GM12872 (cell line): ENCODE measurements at regions not wholly inside any gene's neighbourhood (a gene's known extent, or its start where the extent isn't known, plus 50 kb on each side); places are given as distances from the start of the nearest gene placed in this dataset.

Source experiments
- TF ChIP-seq, protein P1 (sequence below): IDR thresholded peaks from 3 replicates; pipeline ENCODE4 v1.5.1; 2011; ENCODE audit warnings: low read depth, mild to moderate bottlenecking, low read length, moderate library complexity; ENCODE audit not compliant: insufficient read depth

- TF ChIP-seq, protein P1, sequence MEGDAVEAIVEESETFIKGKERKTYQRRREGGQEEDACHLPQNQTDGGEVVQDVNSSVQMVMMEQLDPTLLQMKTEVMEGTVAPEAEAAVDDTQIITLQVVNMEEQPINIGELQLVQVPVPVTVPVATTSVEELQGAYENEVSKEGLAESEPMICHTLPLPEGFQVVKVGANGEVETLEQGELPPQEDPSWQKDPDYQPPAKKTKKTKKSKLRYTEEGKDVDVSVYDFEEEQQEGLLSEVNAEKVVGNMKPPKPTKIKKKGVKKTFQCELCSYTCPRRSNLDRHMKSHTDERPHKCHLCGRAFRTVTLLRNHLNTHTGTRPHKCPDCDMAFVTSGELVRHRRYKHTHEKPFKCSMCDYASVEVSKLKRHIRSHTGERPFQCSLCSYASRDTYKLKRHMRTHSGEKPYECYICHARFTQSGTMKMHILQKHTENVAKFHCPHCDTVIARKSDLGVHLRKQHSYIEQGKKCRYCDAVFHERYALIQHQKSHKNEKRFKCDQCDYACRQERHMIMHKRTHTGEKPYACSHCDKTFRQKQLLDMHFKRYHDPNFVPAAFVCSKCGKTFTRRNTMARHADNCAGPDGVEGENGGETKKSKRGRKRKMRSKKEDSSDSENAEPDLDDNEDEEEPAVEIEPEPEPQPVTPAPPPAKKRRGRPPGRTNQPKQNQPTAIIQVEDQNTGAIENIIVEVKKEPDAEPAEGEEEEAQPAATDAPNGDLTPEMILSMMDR = no peak
These were observed 1833.8 kb downstream of the EFNA5 start for GRCh38 chr5:105836887-105837286.

DNA sequence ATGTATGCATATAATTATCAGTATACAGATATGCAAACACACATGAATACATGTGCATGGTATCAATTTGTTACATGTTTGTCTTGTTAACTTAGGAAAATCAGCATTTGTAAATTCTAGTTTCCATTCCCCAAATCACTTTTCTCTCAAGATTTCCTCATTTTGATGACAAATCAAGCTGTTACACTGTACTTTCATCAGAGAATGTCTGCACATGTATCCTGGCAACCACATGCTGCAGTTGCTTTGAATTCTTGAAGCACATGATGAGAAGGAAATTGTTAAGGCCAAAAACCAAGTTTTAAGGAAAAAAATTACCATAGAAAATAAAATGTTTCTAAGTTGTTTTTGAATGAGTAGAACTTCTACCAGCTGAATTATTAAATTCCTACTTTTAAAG lies 1834.5 kb downstream of the EFNA5 start:
- TF ChIP-seq, protein P1 = no peak

- TF ChIP-seq, protein P1 = no peak
These were observed 1841.9 kb downstream of the EFNA5 start for GRCh38 chr5:105828821-105829220.

DNA sequence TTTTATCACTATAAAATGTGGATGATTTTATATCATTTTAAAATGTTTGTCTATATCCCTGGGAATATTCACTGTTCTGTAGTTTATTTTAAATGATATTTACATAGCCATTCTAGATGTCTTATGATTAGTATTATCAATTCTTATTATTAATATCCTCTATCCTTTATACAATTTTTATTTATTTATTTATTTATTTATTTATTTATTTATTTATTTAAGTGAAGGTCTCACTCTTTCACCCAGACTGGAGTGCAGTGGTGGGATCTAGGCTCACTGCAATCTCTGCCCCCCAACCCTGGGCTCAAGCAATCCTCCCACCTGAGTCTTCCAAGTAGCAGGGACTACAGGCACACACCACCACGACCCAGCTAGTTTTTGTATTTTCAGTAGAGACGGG lies 1848.9 kb downstream of the EFNA5 start:
- TF ChIP-seq, protein P1 = no peak

DNA sequence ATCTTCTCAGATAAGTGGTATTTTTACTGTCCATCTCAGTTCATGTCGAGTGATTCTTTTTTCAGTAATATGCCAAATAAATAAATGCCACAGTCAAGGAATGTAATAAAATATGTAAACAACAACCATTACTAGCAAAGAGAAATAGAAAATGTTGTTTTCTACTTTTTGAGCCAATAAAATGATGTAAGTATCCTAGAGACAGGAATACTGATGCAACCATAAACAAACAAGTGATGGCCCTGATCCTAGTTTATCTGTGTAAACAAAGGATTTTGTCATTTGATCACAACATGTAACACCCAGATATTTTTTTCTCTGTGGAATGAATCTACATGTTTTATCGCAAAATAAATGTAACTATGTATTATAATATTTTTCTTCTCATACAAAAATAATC lies 1852.8 kb downstream of the EFNA5 start:
- TF ChIP-seq, protein P1 = no peak

GRCh38 chr5:105817416-105817815 lies 1853.3 kb downstream of the EFNA5 start:
- TF ChIP-seq, protein P1 = no peak

- TF ChIP-seq, protein P1 = no peak
These were observed 1853.8 kb downstream of the EFNA5 start for GRCh38 chr5:105816961-105817360.

GRCh38 chr5:105812304-105812703 lies 1858.4 kb downstream of the EFNA5 start:
- TF ChIP-seq, protein P1 = no peak
